ENCODE measurements at regions not wholly inside any gene's neighbourhood (a gene's known extent, or its start where the extent isn't known, plus 50 kb on each side); places are given as distances from the start of the nearest gene placed in this dataset.
A peak's percentile ranks its signal among the peaks of the same experiment; 100 is the strongest.

GRCh38 chr10:81674941-81675340, 200.1 kb upstream of the NRG3 start:
- H3K9me3 ChIP-seq (ENCODE audit: control insufficient read depth, insufficient read depth, low read length) = peaks cover 2% of the 10 kb centered on the region
- H3K36me3 ChIP-seq (ENCODE audit: control insufficient read depth, insufficient read depth, low read length) = no peaks in the 10 kb centered on the region
- no peaks in the 10 kb centered on the region for H3K4me1 ChIP-seq (ENCODE audit: control insufficient read depth, insufficient read depth, low read length)
- no peaks in the 10 kb centered on the region for H3K27me3 ChIP-seq (ENCODE audit: control insufficient read depth, insufficient read depth, low read length)
- no peak overlapping the region for H3K4me3 ChIP-seq (ENCODE audit: low read depth, low read length)
- DNase-seq (ENCODE audit: low read depth in 4 of 6, low spot score in 6 of 6) = peak in 2 of 6 donors; percentile 26 to 70
- WGBS (ENCODE audit: insufficient coverage) = no CpG with 5 or more reads among the region's 4 CpGs
- no peak overlapping the region for H3K27ac ChIP-seq (ENCODE audit: low read depth, low read length)

- Histone ChIP-seq H3K27ac (ENCODE audit: low read depth, low read length) (no peak overlapping the region), H3K36me3 (ENCODE audit: control insufficient read depth, insufficient read depth, low read length) (no peaks in the 10 kb centered on the region), H3K4me1 (ENCODE audit: control insufficient read depth, insufficient read depth, low read length) (no peaks in the 10 kb centered on the region), H3K9me3 (ENCODE audit: control insufficient read depth, insufficient read depth, low read length) (no peaks in the 10 kb centered on the region), H3K27me3 (ENCODE audit: control insufficient read depth, insufficient read depth, low read length) (no peaks in the 10 kb centered on the region), H3K4me3 (ENCODE audit: low read depth, low read length) (no peak overlapping the region)
- DNase-seq (ENCODE audit: low read depth in 4 of 6, low spot score in 6 of 6) = no peak
- WGBS (ENCODE audit: insufficient coverage) = no CpG with 5 or more reads among the region's 1 CpG
Observed at GRCh38 chr10:81679291-81679690, 195.7 kb upstream of the NRG3 start.

GRCh38 chr10:81680359-81680758, 194.6 kb upstream of the NRG3 start:
- Histone ChIP-seq H3K4me1 (ENCODE audit: control insufficient read depth, insufficient read depth, low read length) (no peaks in the 10 kb centered on the region), H3K4me3 (ENCODE audit: low read depth, low read length) (no peak overlapping the region), H3K27ac (ENCODE audit: low read depth, low read length) (no peak overlapping the region), H3K9me3 (ENCODE audit: control insufficient read depth, insufficient read depth, low read length) (no peaks in the 10 kb centered on the region), H3K36me3 (ENCODE audit: control insufficient read depth, insufficient read depth, low read length) (no peaks in the 10 kb centered on the region), H3K27me3 (ENCODE audit: control insufficient read depth, insufficient read depth, low read length) (no peaks in the 10 kb centered on the region)
- WGBS (ENCODE audit: insufficient coverage) = 100% methylated on average over 1 of the region's 1 CpG
- DNase-seq (ENCODE audit: low read depth in 4 of 6, low spot score in 6 of 6) = no peak

GRCh38 chr10:81688459-81688858, 186.5 kb upstream of the NRG3 start:
- Histone ChIP-seq H3K36me3 (ENCODE audit: control insufficient read depth, insufficient read depth, low read length) (no peaks in the 10 kb centered on the region), H3K27me3 (ENCODE audit: control insufficient read depth, insufficient read depth, low read length) (no peaks in the 10 kb centered on the region), H3K4me3 (ENCODE audit: low read depth, low read length) (no peak overlapping the region), H3K27ac (ENCODE audit: low read depth, low read length) (no peak overlapping the region), H3K4me1 (ENCODE audit: control insufficient read depth, insufficient read depth, low read length) (no peaks in the 10 kb centered on the region), H3K9me3 (ENCODE audit: control insufficient read depth, insufficient read depth, low read length) (peaks cover 3% of the 10 kb centered on the region)
- DNase-seq (ENCODE audit: low read depth in 4 of 6, low spot score in 6 of 6) = no peak
- no CpG with 5 or more reads among the region's 1 CpG for WGBS (ENCODE audit: insufficient coverage)

GRCh38 chr10:81696609-81697388, 178.2 kb upstream of the NRG3 start:
- no peak overlapping the region for H3K27ac ChIP-seq (ENCODE audit: low read depth, low read length)
- DNase-seq (ENCODE audit: low read depth in 4 of 6, low spot score in 6 of 6) = no peak
- 65% methylated on average over 8 of the region's 9 CpGs for WGBS (ENCODE audit: insufficient coverage)

GRCh38 chr10:81704596-81704995, 170.4 kb upstream of the NRG3 start:
- no peak overlapping the region for H3K4me3 ChIP-seq (ENCODE audit: low read depth, low read length)
- no peak overlapping the region for H3K27ac ChIP-seq (ENCODE audit: low read depth, low read length)
- H3K27me3 ChIP-seq (ENCODE audit: control insufficient read depth, insufficient read depth, low read length) = no peaks in the 10 kb centered on the region
- no peak for DNase-seq (ENCODE audit: low read depth in 4 of 6, low spot score in 6 of 6)
- no peaks in the 10 kb centered on the region for H3K4me1 ChIP-seq (ENCODE audit: control insufficient read depth, insufficient read depth, low read length)
- no peaks in the 10 kb centered on the region for H3K9me3 ChIP-seq (ENCODE audit: control insufficient read depth, insufficient read depth, low read length)
- H3K36me3 ChIP-seq (ENCODE audit: control insufficient read depth, insufficient read depth, low read length) = no peaks in the 10 kb centered on the region
- no CpG with 5 or more reads among the region's 1 CpG for WGBS (ENCODE audit: insufficient coverage)

More at GRCh38 chr10:81696609-81697388, 178.2 kb upstream of the NRG3 start:
- H3K4me1 ChIP-seq (ENCODE audit: control insufficient read depth, insufficient read depth, low read length) = no peaks in the 10 kb centered on the region
- H3K9me3 ChIP-seq (ENCODE audit: control insufficient read depth, insufficient read depth, low read length) = peaks cover 3% of the 10 kb centered on the region
- no peaks in the 10 kb centered on the region for H3K36me3 ChIP-seq (ENCODE audit: control insufficient read depth, insufficient read depth, low read length)
- H3K27me3 ChIP-seq (ENCODE audit: control insufficient read depth, insufficient read depth, low read length) = no peaks in the 10 kb centered on the region
- H3K4me3 ChIP-seq (ENCODE audit: low read depth, low read length) = no peak overlapping the region

- no CpG with 5 or more reads among the region's 5 CpGs for WGBS (ENCODE audit: insufficient coverage)
- no peaks in the 10 kb centered on the region for H3K27me3 ChIP-seq (ENCODE audit: control insufficient read depth, insufficient read depth, low read length)
Observed at GRCh38 chr10:81708416-81708815, 166.6 kb upstream of the NRG3 start.

GRCh38 chr10:81708929-81709328, 166.1 kb upstream of the NRG3 start:
- WGBS (ENCODE audit: insufficient coverage) = no CpG with 5 or more reads among the region's 2 CpGs
- H3K4me3 ChIP-seq (ENCODE audit: low read depth, low read length) = no peak overlapping the region
- H3K36me3 ChIP-seq (ENCODE audit: control insufficient read depth, insufficient read depth, low read length) = no peaks in the 10 kb centered on the region
- no peak overlapping the region for H3K27ac ChIP-seq (ENCODE audit: low read depth, low read length)
- peak in 1 of 6 donors; percentile 2 for DNase-seq (ENCODE audit: low read depth in 4 of 6, low spot score in 6 of 6)
- H3K27me3 ChIP-seq (ENCODE audit: control insufficient read depth, insufficient read depth, low read length) = no peaks in the 10 kb centered on the region
- no peaks in the 10 kb centered on the region for H3K9me3 ChIP-seq (ENCODE audit: control insufficient read depth, insufficient read depth, low read length)
- H3K4me1 ChIP-seq (ENCODE audit: control insufficient read depth, insufficient read depth, low read length) = no peaks in the 10 kb centered on the region

More at GRCh38 chr10:81708416-81708815, 166.6 kb upstream of the NRG3 start:
- Histone ChIP-seq H3K4me1 (ENCODE audit: control insufficient read depth, insufficient read depth, low read length) (no peaks in the 10 kb centered on the region), H3K36me3 (ENCODE audit: control insufficient read depth, insufficient read depth, low read length) (no peaks in the 10 kb centered on the region), H3K27ac (ENCODE audit: low read depth, low read length) (no peak overlapping the region), H3K4me3 (ENCODE audit: low read depth, low read length) (no peak overlapping the region), H3K9me3 (ENCODE audit: control insufficient read depth, insufficient read depth, low read length) (no peaks in the 10 kb centered on the region)
- no peak for DNase-seq (ENCODE audit: low read depth in 4 of 6, low spot score in 6 of 6)

GRCh38 chr10:81722399-81722798, 152.6 kb upstream of the NRG3 start:
- no peak overlapping the region for H3K27ac ChIP-seq (ENCODE audit: low read depth, low read length)
- no peak overlapping the region for H3K4me3 ChIP-seq (ENCODE audit: low read depth, low read length)
- DNase-seq (ENCODE audit: low read depth in 4 of 6, low spot score in 6 of 6) = peak in 1 of 6 donors; percentile 53
- WGBS (ENCODE audit: insufficient coverage) = no CpG with 5 or more reads among the region's 1 CpG
- H3K36me3 ChIP-seq (ENCODE audit: control insufficient read depth, insufficient read depth, low read length) = no peaks in the 10 kb centered on the region
- no peaks in the 10 kb centered on the region for H3K27me3 ChIP-seq (ENCODE audit: control insufficient read depth, insufficient read depth, low read length)
- H3K9me3 ChIP-seq (ENCODE audit: control insufficient read depth, insufficient read depth, low read length) = no peaks in the 10 kb centered on the region
- no peaks in the 10 kb centered on the region for H3K4me1 ChIP-seq (ENCODE audit: control insufficient read depth, insufficient read depth, low read length)

- H3K27me3 ChIP-seq (ENCODE audit: control insufficient read depth, insufficient read depth, low read length) = no peaks in the 10 kb centered on the region
- H3K4me1 ChIP-seq (ENCODE audit: control insufficient read depth, insufficient read depth, low read length) = no peaks in the 10 kb centered on the region
- no peak for DNase-seq (ENCODE audit: low read depth in 4 of 6, low spot score in 6 of 6)
- H3K9me3 ChIP-seq (ENCODE audit: control insufficient read depth, insufficient read depth, low read length) = no peaks in the 10 kb centered on the region
- H3K36me3 ChIP-seq (ENCODE audit: control insufficient read depth, insufficient read depth, low read length) = no peaks in the 10 kb centered on the region
- no peak overlapping the region for H3K4me3 ChIP-seq (ENCODE audit: low read depth, low read length)
- no peak overlapping the region for H3K27ac ChIP-seq (ENCODE audit: low read depth, low read length)
Observed at GRCh38 chr10:81724431-81724830, 150.6 kb upstream of the NRG3 start.
